ENCODE measurements at regions not wholly inside any gene's neighbourhood (a gene's known extent, or its start where the extent isn't known, plus 50 kb on each side); places are given as distances from the start of the nearest gene placed in this dataset.

DNA sequence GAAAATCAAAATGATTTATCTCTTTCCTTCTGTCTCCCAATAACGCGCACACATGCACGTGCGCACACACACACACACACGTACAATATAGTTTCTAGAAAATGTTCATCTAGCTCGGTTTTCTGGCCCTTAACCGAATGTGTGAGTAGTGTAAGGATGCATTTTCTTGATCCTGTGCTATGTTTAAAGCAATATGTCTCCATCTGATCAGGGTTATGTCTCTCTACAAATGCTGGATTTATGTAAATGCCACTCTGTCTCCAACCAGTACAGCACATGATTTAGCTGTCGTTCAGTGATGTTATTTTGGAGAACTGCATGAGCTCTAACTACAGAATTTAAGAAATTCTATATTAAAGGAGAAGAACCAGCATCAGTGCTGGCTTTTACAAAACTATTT is 198.0 kb downstream of the TJP1 start:
- no peaks in the 10 kb centered on the region for H3K4me1 ChIP-seq
- H3K27me3 ChIP-seq, result no peaks in the 10 kb centered on the region
- intact Hi-C loops (cut with DNase I), result no loop called here
- no peak overlapping the region for H3K27ac ChIP-seq
- DNase-seq (ENCODE audit: low spot score in 2 of 2), result no peak
- no peak for TF ChIP-seq CTCF (IDR thresholded peaks at IDR 0.05)
- H3K36me3 ChIP-seq, result no peaks in the 10 kb centered on the region
- no peak overlapping the region for H3K4me3 ChIP-seq
- H3K9me3 ChIP-seq, result peaks cover 0 to 2% of the 10 kb centered on the region in 2 donors

DNA sequence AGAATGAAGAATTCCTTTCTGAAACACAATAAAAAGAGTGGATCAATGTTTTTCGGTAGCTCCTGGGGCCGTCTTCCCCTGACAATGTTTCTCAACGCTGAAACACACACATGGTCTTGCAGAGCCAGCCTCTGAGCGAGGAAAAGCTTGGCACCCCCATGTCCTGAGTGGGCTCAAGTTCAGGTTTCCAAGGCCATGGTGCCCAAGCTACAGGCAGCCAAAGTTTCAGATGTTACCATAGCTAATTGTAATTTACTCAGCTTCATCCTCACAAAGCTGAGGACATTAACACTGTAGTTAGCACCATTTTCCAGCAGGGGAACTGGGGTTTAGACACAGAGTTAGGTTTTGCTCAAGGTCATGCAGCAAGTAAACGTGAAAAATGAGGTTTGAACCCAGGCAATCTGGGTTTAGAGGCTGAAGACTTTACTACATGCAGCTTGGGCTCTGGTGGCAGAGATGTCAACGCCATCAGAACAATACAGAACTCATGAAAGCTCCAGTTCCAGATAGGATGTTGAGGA is 199.1 kb downstream of the TJP1 start:
- no peak overlapping the region for H3K27ac ChIP-seq
- H3K4me3 ChIP-seq, result no peak overlapping the region
- H3K9me3 ChIP-seq, result peaks cover 0 to 2% of the 10 kb centered on the region in 2 donors
- intact Hi-C loops (cut with DNase I), result no loop called here
- TF ChIP-seq CTCF (IDR thresholded peaks at IDR 0.05), result no peak
- no peaks in the 10 kb centered on the region for H3K27me3 ChIP-seq
- no peaks in the 10 kb centered on the region for H3K4me1 ChIP-seq
- H3K36me3 ChIP-seq, result no peaks in the 10 kb centered on the region
- no peak for DNase-seq (ENCODE audit: low spot score in 2 of 2)

DNA sequence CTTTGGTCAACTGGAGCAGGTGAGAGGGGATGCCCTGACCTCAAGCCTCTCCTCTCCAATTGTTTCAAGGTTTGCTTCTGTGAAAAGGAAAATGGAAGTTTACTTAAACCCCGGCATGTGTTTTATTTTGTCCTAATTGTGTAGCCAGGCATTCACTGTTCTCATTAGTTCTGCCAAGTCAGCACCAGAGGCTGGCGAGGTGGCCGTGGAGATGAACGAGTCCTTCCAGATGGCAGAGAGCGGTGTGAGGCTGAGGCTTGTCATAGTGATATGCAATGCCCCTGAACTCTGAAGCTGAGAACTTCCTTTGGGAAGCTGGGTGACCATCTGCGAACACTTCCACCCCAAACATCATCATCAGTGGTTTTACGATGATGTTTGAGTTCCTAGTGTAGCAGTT is 199.6 kb downstream of the TJP1 start:
- H3K9me3 ChIP-seq, result no peaks in the 10 kb centered on the region
- H3K27ac ChIP-seq, result no peak overlapping the region
- H3K36me3 ChIP-seq, result no peaks in the 10 kb centered on the region
- DNase-seq (ENCODE audit: low spot score in 2 of 2), result no peak
- no peaks in the 10 kb centered on the region for H3K4me1 ChIP-seq
- intact Hi-C loops (cut with DNase I), result no loop called here
- no peak for TF ChIP-seq CTCF (IDR thresholded peaks at IDR 0.05)
- no peaks in the 10 kb centered on the region for H3K27me3 ChIP-seq
- H3K4me3 ChIP-seq, result no peak overlapping the region

DNA sequence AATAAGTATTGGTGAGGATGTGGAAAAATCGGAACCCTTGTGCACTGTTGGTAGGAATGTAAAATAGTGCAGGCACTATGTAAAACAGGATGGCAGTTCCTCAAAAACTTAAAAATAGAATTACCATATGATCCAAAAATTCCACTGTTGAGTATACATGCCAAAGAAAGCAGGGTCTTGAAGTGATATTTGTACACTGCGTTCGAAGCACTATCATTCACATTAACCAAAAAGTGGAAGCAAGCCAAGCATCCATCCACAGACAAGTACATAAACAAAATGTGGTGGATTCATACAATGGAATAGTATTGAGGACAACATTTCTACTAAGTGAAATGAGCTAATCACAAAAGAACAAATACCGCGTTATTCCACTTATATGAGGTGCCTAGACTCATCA is 200.7 kb downstream of the TJP1 start:
- H3K9me3 ChIP-seq, result no peaks in the 10 kb centered on the region
- DNase-seq (ENCODE audit: low spot score in 2 of 2), result no peak
- no peaks in the 10 kb centered on the region for H3K4me1 ChIP-seq
- no peak overlapping the region for H3K4me3 ChIP-seq
- intact Hi-C loops (cut with DNase I), result no loop called here
- H3K36me3 ChIP-seq, result no peaks in the 10 kb centered on the region
- H3K27ac ChIP-seq, result no peak overlapping the region
- no peaks in the 10 kb centered on the region for H3K27me3 ChIP-seq
- TF ChIP-seq CTCF (IDR thresholded peaks at IDR 0.05), result no peak

DNA sequence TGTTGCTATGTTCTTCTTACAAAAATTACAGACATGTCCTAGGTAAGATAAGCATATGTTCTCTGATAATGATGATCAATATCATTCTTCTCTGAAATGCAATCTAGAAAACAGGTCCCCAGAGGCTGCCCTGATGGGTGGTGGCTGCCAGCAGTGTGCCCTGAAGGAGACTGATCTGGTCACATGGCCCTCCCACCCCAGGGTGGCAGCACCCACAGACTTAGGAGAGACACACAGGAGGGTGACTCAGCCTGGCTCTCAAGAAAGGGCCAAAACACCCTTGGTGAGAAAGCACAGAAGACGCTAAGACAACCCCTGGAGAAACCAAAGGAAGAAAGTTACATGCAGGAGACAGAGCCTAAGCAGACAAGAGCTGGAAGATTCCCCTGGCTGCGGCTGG is 203.7 kb downstream of the TJP1 start:
- Histone ChIP-seq H3K27ac (no peak overlapping the region), H3K36me3 (no peaks in the 10 kb centered on the region), H3K9me3 (no peaks in the 10 kb centered on the region), H3K27me3 (no peaks in the 10 kb centered on the region), H3K4me3 (no peak overlapping the region), H3K4me1 (no peaks in the 10 kb centered on the region)
- no peak for DNase-seq (ENCODE audit: low spot score in 2 of 2)
- TF ChIP-seq CTCF (IDR thresholded peaks at IDR 0.05), result no peak
- intact Hi-C loops (cut with DNase I), result no loop called here

- Histone ChIP-seq H3K4me3 (no peak overlapping the region), H3K4me1 (peaks cover 3 to 7% of the 10 kb centered on the region in 2 donors)
- intact Hi-C loops (cut with DNase I), result no loop called here
Measured at GRCh38 chr15:29616512-29616911, 205.8 kb downstream of the TJP1 start.

More at GRCh38 chr15:29616512-29616911, 205.8 kb downstream of the TJP1 start:
- no peak for TF ChIP-seq CTCF (IDR thresholded peaks at IDR 0.05)
- DNase-seq (ENCODE audit: low spot score in 2 of 2), result no peak
- H3K27ac ChIP-seq, result no peak overlapping the region
- H3K36me3 ChIP-seq, result no peaks in the 10 kb centered on the region
- no peaks in the 10 kb centered on the region for H3K27me3 ChIP-seq
- H3K9me3 ChIP-seq, result no peaks in the 10 kb centered on the region
